NCI-H146 treated with DMSO at 0.1 percent for 48 hours (cell line): ENCODE measurements at regions not wholly inside any gene's neighbourhood (a gene's known extent, or its start where the extent isn't known, plus 50 kb on each side); places are given as distances from the start of the nearest gene placed in this dataset.

Experiments used
- DNase-seq: peaks from one replicate; lab custom pipeline; 2025; ENCODE audit not compliant: unreplicated experiment; lab: John Stamatoyannopoulos, UW

- DNase-seq, result no peak
These were observed 168.9 kb upstream of the CHORDC1 start for GRCh38 chr11:90391756-90392155.

GRCh38 chr11:90380206-90380605, 157.4 kb upstream of the CHORDC1 start:
- DNase-seq, result no peak

- no peak for DNase-seq
These were observed 151.1 kb upstream of the CHORDC1 start for GRCh38 chr11:90373971-90374370.

DNA sequence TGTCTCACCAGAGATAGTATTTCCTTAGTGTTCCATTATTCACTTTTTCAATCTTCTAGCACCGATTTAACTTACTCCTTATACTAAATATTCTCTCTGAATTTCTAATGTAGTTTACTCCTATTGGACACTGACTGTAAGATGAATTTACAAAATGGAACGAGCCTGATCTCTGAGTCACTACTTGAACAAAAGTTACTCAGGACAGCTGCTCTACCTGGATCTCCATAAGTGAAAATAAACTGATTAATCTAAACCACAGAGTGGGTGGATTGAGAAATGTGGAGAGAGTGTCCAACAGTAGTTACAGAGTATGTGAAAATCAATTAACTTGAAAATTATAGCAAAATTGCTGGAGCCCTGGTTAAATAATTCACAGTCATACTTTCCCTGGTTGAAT, 141.7 kb upstream of the CHORDC1 start:
- DNase-seq, result no peak

DNA sequence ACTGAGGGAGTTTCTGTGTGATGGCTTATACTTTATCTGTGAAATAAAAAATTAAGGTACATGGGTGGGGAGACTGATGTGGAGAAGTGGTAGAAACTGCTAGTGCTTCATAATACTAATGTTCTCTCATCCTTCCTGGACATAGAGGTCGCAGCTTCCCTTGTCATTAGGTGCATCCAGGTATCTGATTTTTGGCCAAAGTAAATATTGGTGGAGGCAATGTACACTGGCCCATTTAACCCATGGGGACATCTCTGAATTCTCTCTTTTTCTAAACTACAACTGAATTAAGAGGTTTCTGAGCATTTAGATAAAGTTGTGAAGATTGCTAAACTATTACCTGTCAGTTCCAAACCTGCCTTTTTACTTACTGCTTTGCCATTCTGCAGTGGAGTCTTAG, 140.9 kb upstream of the CHORDC1 start:
- no peak for DNase-seq

- no peak for DNase-seq
These were observed 132.4 kb upstream of the CHORDC1 start for GRCh38 chr11:90355200-90355599.

DNA sequence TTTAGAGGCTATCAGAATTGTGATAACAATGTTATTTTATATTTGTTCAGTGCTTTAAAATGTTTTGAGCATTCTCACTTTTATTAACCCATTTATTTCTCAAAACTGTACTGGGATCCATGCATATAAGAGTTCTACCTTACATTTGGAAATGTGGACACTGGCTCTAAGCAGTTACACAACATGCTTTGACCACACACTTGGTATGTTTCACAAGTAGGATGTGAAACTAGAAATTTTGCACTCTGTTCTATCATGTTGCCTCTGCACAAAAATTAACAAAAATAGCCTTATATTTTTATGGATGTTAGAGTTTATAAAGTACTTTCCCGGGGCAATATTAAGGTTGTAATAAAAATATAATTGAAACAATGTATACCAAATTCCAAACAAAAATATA, 126.9 kb upstream of the CHORDC1 start:
- DNase-seq, result no peak

GRCh38 chr11:90344546-90344945, 121.7 kb upstream of the CHORDC1 start:
- DNase-seq, result no peak

DNA sequence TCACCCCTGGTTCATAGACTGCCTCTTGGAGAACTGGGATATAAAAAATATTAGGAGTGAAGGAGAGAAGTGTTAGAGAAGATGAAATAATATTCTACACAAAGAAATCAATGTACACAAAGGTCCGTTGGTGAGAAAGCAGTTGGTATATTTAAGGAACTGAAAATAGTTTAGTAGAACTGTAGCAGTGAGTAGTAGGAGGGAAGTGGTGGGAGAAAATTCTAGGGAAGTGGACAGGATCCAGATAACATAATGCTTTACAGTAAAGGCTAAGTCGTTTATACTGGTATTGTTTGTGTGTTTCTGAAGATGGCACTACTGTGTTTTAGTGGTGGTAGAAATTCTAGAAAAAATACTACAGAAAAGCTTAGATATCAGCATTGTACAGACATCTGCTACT, 120.8 kb upstream of the CHORDC1 start:
- DNase-seq, result no peak

GRCh38 chr11:90341986-90342385, 119.1 kb upstream of the CHORDC1 start:
- no peak for DNase-seq

GRCh38 chr11:90332415-90332814, 109.6 kb upstream of the CHORDC1 start:
- no peak for DNase-seq

DNA sequence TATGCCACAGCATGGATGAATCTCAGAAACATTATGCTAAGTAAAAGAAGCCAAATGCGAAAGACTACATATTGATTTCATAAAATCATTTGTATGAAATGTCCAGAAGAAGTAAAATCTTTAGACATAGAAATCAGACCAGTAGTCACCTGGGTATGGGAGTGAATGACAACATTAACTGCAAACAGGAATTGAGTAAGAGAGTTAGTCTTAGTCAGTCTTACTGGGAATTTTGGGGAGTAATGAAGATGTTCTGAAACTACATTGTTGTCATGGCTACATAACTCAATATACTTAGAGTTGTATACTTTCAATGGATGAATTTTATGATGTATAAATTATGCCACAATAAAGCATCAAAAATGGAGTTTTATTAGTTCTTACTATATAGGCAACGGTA, 107.8 kb upstream of the CHORDC1 start:
- DNase-seq, result no peak

DNA sequence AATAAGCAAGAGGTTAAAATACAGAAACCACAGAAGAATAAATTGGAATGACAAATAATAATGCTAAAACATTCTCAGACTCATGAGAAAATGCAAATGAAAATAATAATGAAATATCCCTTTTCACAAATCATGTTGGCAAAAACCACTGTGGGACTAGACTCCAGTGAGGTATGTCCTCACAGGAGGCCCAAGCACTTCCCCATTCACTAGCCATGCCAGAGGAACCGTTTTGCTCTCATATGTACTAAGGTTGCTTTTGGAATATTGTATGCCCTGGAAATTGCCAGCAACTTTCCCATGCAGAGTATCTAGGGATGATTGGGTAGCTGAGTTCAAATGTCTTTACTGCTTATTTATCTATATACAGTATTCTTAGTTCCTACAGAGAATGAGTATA, 106.2 kb upstream of the CHORDC1 start:
- no peak for DNase-seq

- DNase-seq, result no peak
These were observed 103.8 kb upstream of the CHORDC1 start for GRCh38 chr11:90326647-90327046.

GRCh38 chr11:90323289-90323688, 100.4 kb upstream of the CHORDC1 start:
- DNase-seq, result no peak

- DNase-seq, result no peak
These were observed 98.2 kb upstream of the CHORDC1 start for GRCh38 chr11:90321018-90321417.

DNA sequence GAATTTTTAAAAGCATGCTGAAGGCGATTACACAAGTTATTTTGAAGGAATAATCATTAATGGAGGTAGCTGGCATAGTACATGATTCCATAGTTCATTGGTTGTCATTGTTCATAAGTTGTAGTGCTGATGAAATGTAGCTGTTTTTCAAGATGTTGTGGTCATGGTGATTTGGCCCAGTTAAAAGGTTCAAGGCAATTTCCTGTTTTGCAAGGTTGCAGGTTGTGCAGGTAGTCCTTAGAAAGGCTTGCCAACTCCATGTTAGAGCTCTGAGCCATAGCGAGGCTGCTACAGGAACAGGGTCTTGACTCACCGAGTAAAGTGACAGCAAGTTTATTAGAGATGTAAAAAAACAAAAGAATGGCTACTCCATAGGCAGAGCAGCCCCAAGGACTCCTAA, 95.8 kb upstream of the CHORDC1 start:
- DNase-seq, result no peak

- DNase-seq, result no peak
These were observed 87.4 kb upstream of the CHORDC1 start for GRCh38 chr11:90310210-90310609.

DNA sequence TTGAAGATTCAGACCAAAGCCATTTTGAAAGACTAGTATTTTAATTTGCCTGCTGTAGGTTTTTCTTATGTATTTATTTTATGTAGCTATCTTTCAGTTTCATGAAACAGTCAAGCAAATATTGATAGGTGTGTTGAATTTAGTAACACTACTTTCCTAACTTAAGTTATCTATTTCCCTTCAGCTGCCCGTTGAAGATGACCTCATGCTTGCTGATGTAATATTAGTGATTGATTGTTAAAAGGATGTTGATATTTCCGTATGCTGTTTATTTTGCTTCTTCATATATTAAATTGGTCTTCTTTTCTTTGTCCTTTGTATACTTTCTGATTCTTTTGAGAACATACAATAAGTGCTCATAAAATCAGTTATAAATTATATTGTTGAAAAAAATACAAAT, 86.8 kb upstream of the CHORDC1 start:
- no peak for DNase-seq

DNA sequence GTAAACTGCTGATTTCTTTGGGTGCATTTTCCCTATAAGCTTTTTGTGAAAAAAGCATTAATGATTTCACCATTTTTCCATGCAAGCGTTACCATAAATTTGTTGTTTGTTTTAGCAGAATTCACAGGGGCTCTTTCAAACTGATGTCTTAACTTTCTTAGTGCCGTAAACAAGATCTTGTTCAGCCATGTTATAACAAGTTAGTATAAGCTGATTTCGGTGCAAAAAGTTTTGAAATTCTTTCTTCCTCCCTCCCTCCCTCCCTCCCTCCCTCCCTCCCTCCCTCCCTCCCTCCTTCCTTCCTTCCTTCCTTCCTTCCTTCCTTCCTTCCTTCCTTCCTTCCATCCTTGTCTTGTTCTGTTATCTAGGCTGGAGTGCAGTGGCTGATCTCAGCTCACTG, 71.7 kb upstream of the CHORDC1 start:
- no peak for DNase-seq

DNA sequence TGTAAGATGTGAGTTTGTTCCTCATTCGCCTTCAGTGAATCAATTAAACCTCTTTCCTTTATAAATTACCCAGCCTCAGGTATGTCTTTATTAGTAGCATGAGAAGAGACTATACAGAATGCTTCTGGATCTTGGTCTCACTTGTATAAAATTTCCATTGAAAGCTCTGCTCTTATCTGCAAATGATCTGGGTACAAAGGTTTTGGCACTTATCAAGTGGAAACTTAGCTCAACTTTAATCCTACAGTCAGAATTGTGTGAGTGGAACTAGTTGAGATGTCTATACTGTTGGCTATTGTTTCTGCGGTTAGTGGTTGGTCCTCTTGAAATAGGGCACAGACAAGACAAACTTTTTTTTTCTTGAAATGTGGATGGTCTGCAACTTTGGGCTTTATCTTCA, 71.2 kb upstream of the CHORDC1 start:
- no peak for DNase-seq

DNA sequence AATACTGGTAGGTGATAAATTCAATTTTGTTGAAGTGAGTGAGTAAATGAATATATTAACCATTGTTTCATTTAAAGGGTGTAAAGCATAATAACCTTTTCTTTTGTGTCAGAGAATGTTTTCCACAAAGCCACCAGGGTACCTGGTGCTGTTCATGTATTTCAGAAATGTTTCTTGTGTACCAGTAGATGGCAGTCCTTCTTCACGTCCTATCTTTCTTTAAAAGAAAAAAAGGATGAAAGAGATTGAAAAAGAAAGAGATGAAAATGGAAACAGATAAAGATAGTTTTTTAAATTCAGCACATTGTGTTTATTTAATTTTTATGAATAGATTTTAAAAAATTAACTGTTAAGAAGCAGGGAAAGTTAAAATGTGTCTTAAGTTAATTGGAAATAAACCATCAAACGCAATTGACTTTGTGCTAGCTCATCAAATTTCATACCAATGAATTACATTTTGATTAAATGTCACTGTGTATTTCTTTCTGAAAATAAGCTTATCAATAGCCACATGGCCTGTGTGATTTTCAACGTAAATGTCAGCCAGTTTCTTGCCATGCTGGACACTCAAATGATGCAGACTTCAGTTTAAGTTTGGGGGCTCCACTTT, 65.5 kb upstream of the CHORDC1 start:
- no peak for DNase-seq

DNA sequence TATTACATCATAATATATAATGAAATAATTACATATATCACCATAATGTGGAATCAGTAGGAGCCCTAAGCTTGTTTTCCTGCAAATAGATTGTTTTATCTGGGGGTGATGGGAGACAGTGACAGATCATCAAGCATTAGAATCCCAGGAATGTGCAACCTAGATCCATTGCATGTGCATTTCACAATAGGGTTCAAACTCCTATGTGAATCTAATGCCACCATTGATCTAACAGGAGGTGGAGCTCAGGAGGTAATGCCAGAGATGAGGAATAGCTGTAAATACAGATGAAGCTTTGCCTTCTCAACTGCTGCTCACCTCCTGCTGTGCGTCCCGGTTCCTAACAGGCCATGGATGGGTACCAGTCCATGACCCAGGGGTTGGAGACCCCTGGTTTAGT, 63.8 kb upstream of the CHORDC1 start:
- no peak for DNase-seq

DNA sequence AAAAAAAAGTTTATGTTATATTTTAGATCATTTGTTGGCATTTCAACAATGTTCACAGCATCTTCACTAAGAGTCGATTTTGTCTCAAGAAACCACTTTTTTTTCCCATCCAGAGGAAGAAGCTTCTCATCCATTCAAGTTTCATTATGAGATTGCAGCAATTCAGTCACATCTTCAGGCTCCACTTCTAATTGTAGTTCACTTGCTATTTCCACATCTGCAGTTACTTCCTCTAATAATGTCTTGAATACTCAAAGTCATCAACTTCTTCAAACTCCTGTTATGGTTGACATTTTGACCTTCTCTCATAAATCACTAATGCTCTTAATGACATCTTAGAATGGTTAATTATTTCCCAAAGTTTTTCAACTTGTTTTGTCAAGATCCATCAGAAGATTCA, 61.3 kb upstream of the CHORDC1 start:
- no peak for DNase-seq
